Rectal smooth muscle tissue (tissue), 1 donor: ENCODE measurements at regions not wholly inside any gene's neighbourhood (a gene's known extent, or its start where the extent isn't known, plus 50 kb on each side); places are given as distances from the start of the nearest gene placed in this dataset.
"Not testable (repeated sequence)": the region's sequence is repeated elsewhere in the genome, so short reads cannot be mapped to it uniquely, and the experiment has no call there.

Experiments
- H3K27ac ChIP-seq: one replicate; pipeline ENCODE4 v1.7.0; 2013; ENCODE audit warnings: low read depth, low read length, inconsistent platforms
- H3K27me3 ChIP-seq: one replicate; pipeline ENCODE4 v1.7.0; 2013; ENCODE audit warnings: low read length; ENCODE audit not compliant: control insufficient read depth, insufficient read depth
- H3K36me3 ChIP-seq: one replicate; pipeline ENCODE4 v1.7.0; 2013; ENCODE audit warnings: low read length; ENCODE audit not compliant: control insufficient read depth, insufficient read depth
- H3K4me1 ChIP-seq: one replicate; pipeline ENCODE4 v1.7.0; 2013; ENCODE audit warnings: low read length; ENCODE audit not compliant: control insufficient read depth, insufficient read depth
- H3K4me3 ChIP-seq: one replicate; pipeline ENCODE4 v1.7.0; 2013; ENCODE audit warnings: low read length
- H3K9ac ChIP-seq: one replicate; pipeline ENCODE4 v1.7.0; 2013; ENCODE audit warnings: low read length

GRCh38 chr16:87042551-87043230 is 274.5 kb downstream of the C16orf95 start:
- no peak overlapping the region for H3K9ac ChIP-seq
- no peaks in the 10 kb centered on the region for H3K4me1 ChIP-seq
- no peak overlapping the region for H3K27ac ChIP-seq
- H3K27me3 ChIP-seq: peaks cover 2% of the 10 kb centered on the region
- no peak overlapping the region for H3K4me3 ChIP-seq
- no peaks in the 10 kb centered on the region for H3K36me3 ChIP-seq

- H3K4me3 ChIP-seq: no peak overlapping the region
- H3K27me3 ChIP-seq: peaks cover 2% of the 10 kb centered on the region
- H3K36me3 ChIP-seq: no peaks in the 10 kb centered on the region
- H3K27ac ChIP-seq: no peak overlapping the region
- no peaks in the 10 kb centered on the region for H3K4me1 ChIP-seq
- no peak overlapping the region for H3K9ac ChIP-seq
Observed at GRCh38 chr16:87043231-87044031, 273.8 kb downstream of the C16orf95 start.

GRCh38 chr16:87044032-87044382 is 273.2 kb downstream of the C16orf95 start:
- Histone ChIP-seq H3K4me1 (no peaks in the 10 kb centered on the region), H3K27me3 (peaks cover 2% of the 10 kb centered on the region), H3K27ac (no peak overlapping the region)

GRCh38 chr16:87044829-87045228 is 272.4 kb downstream of the C16orf95 start:
- H3K9ac ChIP-seq: no peak overlapping the region
- no peaks in the 10 kb centered on the region for H3K36me3 ChIP-seq
- H3K4me3 ChIP-seq: no peak overlapping the region
- H3K27me3 ChIP-seq: peaks cover 2% of the 10 kb centered on the region
- no peaks in the 10 kb centered on the region for H3K4me1 ChIP-seq
- H3K27ac ChIP-seq: no peak overlapping the region

More at GRCh38 chr16:87044032-87044382, 273.2 kb downstream of the C16orf95 start:
- Histone ChIP-seq H3K4me3 (no peak overlapping the region), H3K36me3 (no peaks in the 10 kb centered on the region), H3K9ac (no peak overlapping the region)

GRCh38 chr16:87045466-87046216 is 271.6 kb downstream of the C16orf95 start:
- H3K4me3 ChIP-seq: no peak overlapping the region
- no peak overlapping the region for H3K9ac ChIP-seq
- no peak overlapping the region for H3K27ac ChIP-seq
- H3K4me1 ChIP-seq: no peaks in the 10 kb centered on the region
- H3K36me3 ChIP-seq: no peaks in the 10 kb centered on the region
- peaks cover 2% of the 10 kb centered on the region for H3K27me3 ChIP-seq

GRCh38 chr16:87046235-87046634 is 271.0 kb downstream of the C16orf95 start:
- no peak overlapping the region for H3K27ac ChIP-seq
- no peaks in the 10 kb centered on the region for H3K4me1 ChIP-seq
- H3K4me3 ChIP-seq: no peak overlapping the region
- H3K36me3 ChIP-seq: no peaks in the 10 kb centered on the region
- peaks cover 2% of the 10 kb centered on the region for H3K27me3 ChIP-seq
- H3K9ac ChIP-seq: no peak overlapping the region

GRCh38 chr16:87047221-87048037 is 269.8 kb downstream of the C16orf95 start:
- Histone ChIP-seq H3K27ac (no peak overlapping the region), H3K36me3 (no peaks in the 10 kb centered on the region), H3K27me3 (peaks cover 2% of the 10 kb centered on the region), H3K4me3 (no peak overlapping the region), H3K9ac (no peak overlapping the region), H3K4me1 (no peaks in the 10 kb centered on the region)

- Histone ChIP-seq H3K36me3 (no peaks in the 10 kb centered on the region), H3K4me3 (no peak overlapping the region), H3K27me3 (peaks cover 2% of the 10 kb centered on the region), H3K4me1 (no peaks in the 10 kb centered on the region), H3K27ac (no peak overlapping the region), H3K9ac (no peak overlapping the region)
Observed at GRCh38 chr16:87048038-87048729, 269.0 kb downstream of the C16orf95 start.

GRCh38 chr16:87048730-87049115 is 268.5 kb downstream of the C16orf95 start:
- no peaks in the 10 kb centered on the region for H3K4me1 ChIP-seq
- no peak overlapping the region for H3K9ac ChIP-seq
- H3K36me3 ChIP-seq: no peaks in the 10 kb centered on the region
- H3K27ac ChIP-seq: no peak overlapping the region
- H3K27me3 ChIP-seq: peaks cover 6% of the 10 kb centered on the region
- no peak overlapping the region for H3K4me3 ChIP-seq

GRCh38 chr16:87049216-87049615 is 268.0 kb downstream of the C16orf95 start:
- H3K4me1 ChIP-seq, H3K27ac ChIP-seq, H3K4me3 ChIP-seq, H3K36me3 ChIP-seq, H3K27me3 ChIP-seq, H3K9ac ChIP-seq: not testable (repeated sequence)

GRCh38 chr16:87050142-87050541 is 267.1 kb downstream of the C16orf95 start:
- no peak overlapping the region for H3K27ac ChIP-seq
- no peaks in the 10 kb centered on the region for H3K4me1 ChIP-seq
- peaks cover 6% of the 10 kb centered on the region for H3K27me3 ChIP-seq
- no peaks in the 10 kb centered on the region for H3K36me3 ChIP-seq
- no peak overlapping the region for H3K9ac ChIP-seq
- H3K4me3 ChIP-seq: no peak overlapping the region
